ENCODE measurements at regions not wholly inside any gene's neighbourhood (a gene's known extent, or its start where the extent isn't known, plus 50 kb on each side); places are given as distances from the start of the nearest gene placed in this dataset.
"Not testable (repeated sequence)": the region's sequence is repeated elsewhere in the genome, so short reads cannot be mapped to it uniquely, and the experiment has no call there.

DNA sequence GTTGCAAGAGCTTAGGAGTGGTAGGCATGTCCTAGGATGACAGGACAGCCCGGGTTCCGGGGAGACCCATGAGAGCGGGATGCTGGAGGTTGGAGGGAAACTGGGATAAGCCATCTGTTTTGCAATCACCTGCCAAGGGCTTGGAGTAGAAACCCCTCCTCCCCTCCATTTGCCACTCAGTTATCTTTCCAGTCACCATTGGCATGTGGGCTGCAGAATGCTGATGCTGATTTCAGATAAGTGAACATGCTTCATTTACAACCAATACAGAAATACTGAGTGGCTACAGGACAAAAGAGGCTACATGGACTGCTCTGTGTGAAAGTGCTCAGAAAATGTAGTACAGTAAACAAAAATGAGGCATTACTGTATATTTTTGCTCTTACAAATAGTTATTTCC lies 93.4 kb upstream of the KIF2A start:
- H3K27me3 ChIP-seq (ENCODE audit: control insufficient read depth, insufficient read depth, low read length) = no peaks in the 10 kb centered on the region
- no CpG with 5 or more reads among the region's 3 CpGs for WGBS (ENCODE audit: insufficient coverage)

DNA sequence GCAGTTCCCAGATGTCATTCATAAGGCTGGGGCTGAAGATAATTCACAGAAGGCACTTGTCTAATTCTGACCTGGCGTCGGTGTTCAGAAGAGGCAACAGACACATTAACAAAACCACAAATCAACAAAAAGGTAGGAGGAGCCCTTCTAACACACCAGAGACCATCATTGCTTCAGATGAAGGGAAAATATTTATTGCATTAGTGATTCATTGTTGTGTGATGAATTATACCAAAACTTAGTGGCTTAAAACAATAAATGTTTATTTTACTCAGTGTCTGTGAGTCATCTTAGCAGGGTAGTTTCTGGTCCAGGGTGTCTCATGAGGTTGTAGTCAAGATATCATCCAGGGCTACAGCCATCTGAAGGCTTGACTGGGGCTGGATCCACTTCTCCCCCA lies 91.3 kb upstream of the KIF2A start:
- H3K36me3 ChIP-seq (ENCODE audit: control insufficient read depth, insufficient read depth, low read length) = no peaks in the 10 kb centered on the region
- no peak for DNase-seq
- H3K27me3 ChIP-seq (ENCODE audit: control insufficient read depth, insufficient read depth, low read length) = no peaks in the 10 kb centered on the region
- no peak overlapping the region for H3K27ac ChIP-seq (ENCODE audit: low read length)
- H3K4me1 ChIP-seq (ENCODE audit: control insufficient read depth, insufficient read depth, low read length) = no peaks in the 10 kb centered on the region
- H3K4me3 ChIP-seq (ENCODE audit: low read length) = no peak overlapping the region
- no peaks in the 10 kb centered on the region for H3K9me3 ChIP-seq (replicated peaks; ENCODE audit: control insufficient read depth, low read depth, low read length)
- no CpG with 5 or more reads among the region's 2 CpGs for WGBS (ENCODE audit: insufficient coverage)

More for the DNA sequence above, 93.4 kb upstream of the KIF2A start:
- Histone ChIP-seq H3K9me3 (replicated peaks; ENCODE audit: control insufficient read depth, low read depth, low read length) (no peaks in the 10 kb centered on the region), H3K36me3 (ENCODE audit: control insufficient read depth, insufficient read depth, low read length) (no peaks in the 10 kb centered on the region), H3K27ac (ENCODE audit: low read length) (no peak overlapping the region), H3K4me1 (ENCODE audit: control insufficient read depth, insufficient read depth, low read length) (no peaks in the 10 kb centered on the region), H3K4me3 (ENCODE audit: low read length) (no peak overlapping the region)
- no peak for DNase-seq

DNA sequence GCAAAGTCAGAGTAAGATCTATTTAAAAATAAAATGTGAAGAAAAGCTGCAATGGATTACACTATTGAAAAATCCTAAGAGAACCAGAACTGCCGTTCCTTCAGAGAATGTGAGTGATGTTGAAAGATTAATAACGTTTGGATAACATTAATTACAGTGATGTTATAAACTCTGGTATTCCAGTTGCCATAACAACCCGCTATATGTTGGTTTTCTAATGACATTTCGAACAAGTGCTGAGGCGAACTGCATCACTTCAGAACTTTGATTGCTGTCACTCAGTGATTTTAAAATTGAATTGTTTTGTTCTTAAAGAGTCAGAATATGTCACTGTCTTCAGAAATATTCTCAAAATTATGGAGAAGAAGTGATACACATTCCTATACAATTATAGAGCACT lies 89.4 kb upstream of the KIF2A start:
- not testable (repeated sequence) for H3K4me3 ChIP-seq (ENCODE audit: low read length); H3K27ac ChIP-seq (ENCODE audit: low read length); DNase-seq; H3K4me1 ChIP-seq (ENCODE audit: control insufficient read depth, insufficient read depth, low read length); H3K9me3 ChIP-seq (replicated peaks; ENCODE audit: control insufficient read depth, low read depth, low read length); H3K36me3 ChIP-seq (ENCODE audit: control insufficient read depth, insufficient read depth, low read length); H3K27me3 ChIP-seq (ENCODE audit: control insufficient read depth, insufficient read depth, low read length)
- no CpG with 5 or more reads among the region's 5 CpGs for whole genome bisulfite sequencing (ENCODE audit: insufficient coverage)

DNA sequence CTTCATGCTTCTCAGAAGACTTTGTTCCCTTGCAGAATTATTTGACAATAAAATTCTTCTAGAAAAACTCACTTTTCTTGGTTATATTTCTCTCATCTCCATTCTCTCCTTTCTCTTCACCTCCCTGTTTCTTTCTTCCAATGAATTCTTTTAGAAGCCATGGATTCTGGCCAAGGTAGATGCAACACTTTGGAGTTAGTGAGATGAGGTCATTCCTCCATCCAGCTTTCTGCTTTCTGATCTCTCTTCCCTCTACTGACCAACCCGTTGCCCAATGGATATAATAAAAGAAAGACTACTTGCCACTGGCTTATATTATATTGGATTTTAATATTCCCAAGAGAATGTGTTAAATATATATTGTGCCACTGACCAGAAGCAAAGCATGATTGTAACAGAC lies 88.9 kb upstream of the KIF2A start:
- H3K4me1 ChIP-seq (ENCODE audit: control insufficient read depth, insufficient read depth, low read length) = not testable (repeated sequence)
- no CpG with 5 or more reads among the region's 1 CpG for WGBS (ENCODE audit: insufficient coverage)
- DNase-seq = peak; percentile 11

DNA sequence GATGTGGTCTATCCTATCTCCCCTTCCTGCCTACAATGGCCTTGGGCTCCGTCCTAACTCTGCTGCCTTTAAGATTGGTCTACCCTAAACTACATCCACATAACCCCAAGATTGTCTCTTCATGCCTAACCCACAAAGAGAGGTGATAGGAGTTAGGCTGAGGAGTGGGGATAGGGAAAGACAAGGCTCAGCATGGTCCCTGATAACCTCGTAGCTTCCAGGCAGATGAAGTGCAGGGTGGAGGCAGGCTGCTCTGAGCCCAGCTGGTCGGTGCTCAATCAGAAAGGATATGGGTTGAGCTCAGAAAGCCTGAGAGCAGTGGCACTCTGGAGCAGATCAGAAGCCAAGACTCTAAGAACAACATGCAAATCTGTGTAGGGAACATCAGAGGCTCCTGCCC lies 87.1 kb upstream of the KIF2A start:
- H3K27ac ChIP-seq (ENCODE audit: low read length) = not testable (repeated sequence)

More for the DNA sequence above, 88.9 kb upstream of the KIF2A start:
- not testable (repeated sequence) for H3K27ac ChIP-seq (ENCODE audit: low read length); H3K4me3 ChIP-seq (ENCODE audit: low read length); H3K27me3 ChIP-seq (ENCODE audit: control insufficient read depth, insufficient read depth, low read length); H3K9me3 ChIP-seq (replicated peaks; ENCODE audit: control insufficient read depth, low read depth, low read length); H3K36me3 ChIP-seq (ENCODE audit: control insufficient read depth, insufficient read depth, low read length)

DNA sequence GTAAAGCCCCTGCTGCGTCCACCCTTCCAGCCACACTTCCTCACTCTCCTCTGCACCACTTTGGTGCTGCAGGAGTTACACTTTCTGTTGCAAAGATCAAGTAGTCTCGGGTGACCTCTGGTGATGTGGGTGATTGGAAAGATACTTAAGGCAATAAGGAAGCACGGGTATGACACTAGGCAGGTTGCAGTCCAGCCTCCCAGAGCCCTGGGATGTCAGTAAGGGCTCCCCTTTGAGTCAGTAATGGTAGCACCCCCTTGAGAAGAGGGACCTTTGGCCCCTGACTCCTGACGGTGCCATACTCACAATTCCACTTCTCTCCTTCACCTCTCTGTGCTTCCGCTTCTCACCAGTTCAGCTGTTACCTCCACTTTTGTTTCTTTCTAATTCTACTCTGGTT lies 84.1 kb upstream of the KIF2A start:
- no CpG with 5 or more reads among the region's 5 CpGs for WGBS (ENCODE audit: insufficient coverage)
- not testable (repeated sequence) for H3K27me3 ChIP-seq (ENCODE audit: control insufficient read depth, insufficient read depth, low read length); DNase-seq; H3K9me3 ChIP-seq (replicated peaks; ENCODE audit: control insufficient read depth, low read depth, low read length); H3K4me3 ChIP-seq (ENCODE audit: low read length); H3K27ac ChIP-seq (ENCODE audit: low read length); H3K36me3 ChIP-seq (ENCODE audit: control insufficient read depth, insufficient read depth, low read length); H3K4me1 ChIP-seq (ENCODE audit: control insufficient read depth, insufficient read depth, low read length)

More for the DNA sequence above, 87.1 kb upstream of the KIF2A start:
- DNase-seq; H3K36me3 ChIP-seq (ENCODE audit: control insufficient read depth, insufficient read depth, low read length); H3K27me3 ChIP-seq (ENCODE audit: control insufficient read depth, insufficient read depth, low read length); H3K4me3 ChIP-seq (ENCODE audit: low read length); H3K9me3 ChIP-seq (replicated peaks; ENCODE audit: control insufficient read depth, low read depth, low read length); H3K4me1 ChIP-seq (ENCODE audit: control insufficient read depth, insufficient read depth, low read length): not testable (repeated sequence)
- no CpG with 5 or more reads among the region's 3 CpGs for WGBS (ENCODE audit: insufficient coverage)

DNA sequence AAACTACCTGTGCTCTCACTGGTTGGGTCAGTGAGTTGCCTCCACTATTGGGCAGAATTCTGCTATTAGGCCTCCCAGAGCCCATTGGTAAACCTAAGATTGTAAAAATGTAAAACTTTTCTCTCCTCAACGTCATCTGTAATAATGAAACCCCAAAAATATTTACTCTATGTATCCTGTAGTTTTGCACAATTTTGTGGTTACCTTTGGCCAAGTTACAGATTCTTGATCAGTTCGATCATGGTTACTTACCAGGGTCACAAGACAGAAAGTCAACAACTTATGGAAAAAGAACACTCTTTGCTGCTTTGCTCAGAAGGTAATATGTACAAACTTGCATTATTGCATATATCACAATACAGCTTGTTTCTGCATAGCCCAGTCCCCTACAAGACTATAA lies 83.7 kb upstream of the KIF2A start:
- not testable (repeated sequence) for H3K4me1 ChIP-seq (ENCODE audit: control insufficient read depth, insufficient read depth, low read length); H3K4me3 ChIP-seq (ENCODE audit: low read length); DNase-seq; H3K36me3 ChIP-seq (ENCODE audit: control insufficient read depth, insufficient read depth, low read length); H3K9me3 ChIP-seq (replicated peaks; ENCODE audit: control insufficient read depth, low read depth, low read length); H3K27me3 ChIP-seq (ENCODE audit: control insufficient read depth, insufficient read depth, low read length); H3K27ac ChIP-seq (ENCODE audit: low read length)
- WGBS (ENCODE audit: insufficient coverage) = no CpG with 5 or more reads among the region's 2 CpGs

DNA sequence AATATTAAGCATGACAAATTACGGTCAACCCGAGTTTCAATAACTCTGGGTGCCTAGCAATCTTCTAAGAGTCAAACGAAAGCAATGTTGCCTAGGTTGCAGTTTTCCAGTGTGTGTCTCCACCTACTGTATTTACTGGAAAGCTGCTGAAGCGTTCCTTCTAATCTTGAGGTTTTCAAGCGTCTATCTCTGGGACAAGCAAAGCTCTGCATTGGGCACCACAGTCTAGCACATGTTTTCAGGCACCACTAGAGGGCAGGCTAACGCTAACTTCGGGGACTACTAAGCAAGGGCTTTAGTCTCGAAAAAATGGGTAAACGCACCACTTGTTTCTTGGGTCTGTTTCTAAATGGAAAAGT lies 82.7 kb upstream of the KIF2A start:
- not testable (repeated sequence) for H3K9me3 ChIP-seq (replicated peaks; ENCODE audit: control insufficient read depth, low read depth, low read length); H3K27ac ChIP-seq (ENCODE audit: low read length); H3K4me1 ChIP-seq (ENCODE audit: control insufficient read depth, insufficient read depth, low read length); H3K27me3 ChIP-seq (ENCODE audit: control insufficient read depth, insufficient read depth, low read length); H3K36me3 ChIP-seq (ENCODE audit: control insufficient read depth, insufficient read depth, low read length); H3K4me3 ChIP-seq (ENCODE audit: low read length); DNase-seq
- WGBS (ENCODE audit: insufficient coverage) = no CpG with 5 or more reads among the region's 9 CpGs

DNA sequence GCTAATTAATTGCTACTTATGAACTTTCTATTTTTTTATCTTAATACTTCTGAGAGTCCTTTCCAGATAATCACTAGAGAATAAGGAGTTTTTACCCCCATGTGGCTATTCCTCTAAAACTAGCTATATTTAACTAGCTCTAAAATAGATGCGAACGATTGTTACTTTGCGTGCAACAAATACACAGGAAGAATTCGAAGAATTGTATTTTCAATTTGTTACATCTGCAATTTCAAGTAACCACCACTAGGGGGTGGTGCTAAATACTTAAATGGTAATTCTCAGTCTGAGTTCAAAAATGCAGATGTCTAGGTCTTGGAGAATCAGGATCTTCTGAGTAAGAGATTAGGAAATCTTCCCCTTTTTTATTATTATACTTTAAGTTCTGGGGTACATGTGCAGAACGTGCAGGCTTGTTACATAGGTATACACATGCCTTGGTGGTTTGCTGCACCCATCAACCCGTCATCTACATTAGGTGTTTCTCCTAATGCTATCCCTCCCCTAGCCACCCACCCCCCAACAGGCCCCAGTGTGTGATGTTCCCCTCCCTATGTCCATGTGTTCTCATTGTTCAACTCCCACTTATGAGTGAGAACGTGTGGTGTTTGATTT lies 80.9 kb upstream of the KIF2A start:
- H3K27ac ChIP-seq (ENCODE audit: low read length); H3K4me1 ChIP-seq (ENCODE audit: control insufficient read depth, insufficient read depth, low read length); H3K4me3 ChIP-seq (ENCODE audit: low read length); H3K36me3 ChIP-seq (ENCODE audit: control insufficient read depth, insufficient read depth, low read length); H3K9me3 ChIP-seq (replicated peaks; ENCODE audit: control insufficient read depth, low read depth, low read length); H3K27me3 ChIP-seq (ENCODE audit: control insufficient read depth, insufficient read depth, low read length); DNase-seq: not testable (repeated sequence)
- 100% methylated on average over 1 of the region's 7 CpGs for WGBS (ENCODE audit: insufficient coverage)

DNA sequence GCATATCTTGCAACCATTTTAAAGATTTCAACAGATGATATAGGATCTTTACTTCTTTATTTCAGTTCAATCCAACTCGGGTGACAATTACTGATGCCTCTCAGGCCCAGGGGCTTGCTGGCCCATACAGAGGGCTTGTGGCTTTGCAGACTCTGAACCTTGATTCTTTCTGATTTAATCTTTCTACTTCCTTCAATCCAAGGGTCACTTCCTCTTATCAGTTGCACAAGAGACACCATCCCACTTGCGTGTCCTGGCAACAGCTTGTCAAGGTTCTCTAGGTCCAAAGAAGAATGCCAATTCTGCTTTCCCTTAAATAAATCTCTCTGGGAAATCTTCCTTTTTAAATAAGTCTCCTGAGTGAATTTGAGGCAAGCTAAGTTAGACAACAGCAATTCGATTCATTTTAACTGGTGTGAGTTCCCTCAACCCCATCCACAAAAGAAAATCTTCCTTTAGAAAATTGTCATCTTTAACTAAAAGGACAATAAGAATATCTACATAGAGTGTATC lies 75.1 kb upstream of the KIF2A start:
- not testable (repeated sequence) for H3K27ac ChIP-seq (ENCODE audit: low read length); H3K36me3 ChIP-seq (ENCODE audit: control insufficient read depth, insufficient read depth, low read length); H3K27me3 ChIP-seq (ENCODE audit: control insufficient read depth, insufficient read depth, low read length); H3K9me3 ChIP-seq (replicated peaks; ENCODE audit: control insufficient read depth, low read depth, low read length); H3K4me1 ChIP-seq (ENCODE audit: control insufficient read depth, insufficient read depth, low read length); H3K4me3 ChIP-seq (ENCODE audit: low read length); DNase-seq
- no CpG with 5 or more reads among the region's 3 CpGs for WGBS (ENCODE audit: insufficient coverage)

DNA sequence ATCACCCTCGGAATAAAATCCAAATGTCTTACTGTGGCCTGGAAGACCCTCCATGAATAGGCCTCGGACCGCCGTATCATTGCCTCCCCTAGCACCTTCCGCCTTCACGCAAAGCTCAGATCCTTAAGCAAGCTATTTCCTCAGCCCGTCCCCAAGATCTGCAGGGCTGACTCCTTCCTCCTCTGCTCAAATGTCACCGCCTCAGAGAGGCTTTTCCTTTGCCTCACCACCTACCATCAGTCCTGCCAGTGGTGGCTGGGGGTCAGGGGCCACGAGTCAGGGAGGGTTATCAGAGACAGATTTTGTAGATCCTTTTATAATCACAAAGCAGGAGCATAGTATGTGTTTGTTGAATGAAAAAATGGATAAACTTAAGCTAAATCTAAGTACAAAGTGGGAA lies 74.4 kb upstream of the KIF2A start:
- no peak for DNase-seq
- no peak overlapping the region for H3K4me3 ChIP-seq (ENCODE audit: low read length)
- no peaks in the 10 kb centered on the region for H3K36me3 ChIP-seq (ENCODE audit: control insufficient read depth, insufficient read depth, low read length)
- H3K27ac ChIP-seq (ENCODE audit: low read length) = no peak overlapping the region
- H3K9me3 ChIP-seq (replicated peaks; ENCODE audit: control insufficient read depth, low read depth, low read length) = no peaks in the 10 kb centered on the region
- H3K4me1 ChIP-seq (ENCODE audit: control insufficient read depth, insufficient read depth, low read length) = peaks cover 1% of the 10 kb centered on the region
- WGBS (ENCODE audit: insufficient coverage) = 92% methylated on average over 5 of the region's 9 CpGs
- H3K27me3 ChIP-seq (ENCODE audit: control insufficient read depth, insufficient read depth, low read length) = no peaks in the 10 kb centered on the region
